GM21526 (cell line): ENCODE measurements at regions not wholly inside any gene's neighbourhood (a gene's known extent, or its start where the extent isn't known, plus 50 kb on each side); places are given as distances from the start of the nearest gene placed in this dataset.

Source experiments
- ATAC-seq: cut with Tn5 transposase; IDR thresholded peaks from one replicate; pipeline ENCODE4 v1.9.1; 2021; ENCODE audit warnings: moderate library complexity; ENCODE audit not compliant: unreplicated experiment, low FRiP score

GRCh38 chr14:54337314-54337713, 59.5 kb upstream of the CDKN3 start:
- ATAC-seq: no peak

DNA sequence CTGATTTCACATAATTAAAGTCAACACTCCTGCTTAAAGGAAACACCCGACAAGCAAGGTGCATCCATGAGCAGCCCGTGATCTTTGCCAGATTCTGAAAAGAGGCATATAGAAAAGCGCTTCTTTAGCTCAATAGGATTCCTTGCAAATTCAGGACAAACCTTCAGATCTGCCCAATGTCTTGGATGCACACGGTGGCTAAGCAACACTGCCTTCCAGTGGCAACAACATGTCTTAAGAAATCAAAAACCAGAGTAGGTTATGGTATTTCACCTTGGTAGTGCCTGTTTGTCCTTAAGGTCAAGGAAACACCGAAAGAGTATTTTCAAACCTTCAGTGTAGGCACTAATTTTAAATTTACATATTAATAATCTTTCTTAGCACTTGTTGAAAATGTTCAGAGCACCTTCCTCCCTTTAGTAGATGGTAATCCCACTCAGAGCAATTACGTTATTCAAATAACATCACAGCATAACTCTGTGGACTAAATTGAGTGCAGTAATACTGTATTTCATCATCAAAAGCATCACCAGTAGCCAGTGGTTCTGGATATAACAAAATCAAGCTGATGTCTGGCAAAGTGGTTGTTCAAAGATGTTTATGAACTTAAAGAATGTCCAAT, 58.0 kb upstream of the CDKN3 start:
- ATAC-seq: no peak

DNA sequence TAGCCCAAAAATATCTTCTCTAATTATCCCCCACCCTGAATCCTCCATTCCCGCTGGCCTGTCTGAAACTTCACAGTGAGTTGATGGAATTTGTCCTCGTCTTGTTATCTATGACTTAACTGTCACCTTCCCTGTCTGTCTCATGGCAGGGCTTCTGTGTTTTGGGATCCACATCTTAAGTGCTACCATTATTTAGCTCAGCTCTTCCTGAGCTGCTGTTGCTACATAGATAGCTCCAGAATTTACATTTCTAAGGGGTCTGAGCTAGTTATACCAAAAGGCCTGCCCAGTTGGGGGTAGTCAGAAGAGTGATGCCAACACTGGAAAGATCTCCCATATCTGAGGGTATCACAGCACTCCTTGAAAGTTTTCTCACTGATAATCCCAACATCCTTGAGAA, 57.0 kb upstream of the CDKN3 start:
- no peak for ATAC-seq

DNA sequence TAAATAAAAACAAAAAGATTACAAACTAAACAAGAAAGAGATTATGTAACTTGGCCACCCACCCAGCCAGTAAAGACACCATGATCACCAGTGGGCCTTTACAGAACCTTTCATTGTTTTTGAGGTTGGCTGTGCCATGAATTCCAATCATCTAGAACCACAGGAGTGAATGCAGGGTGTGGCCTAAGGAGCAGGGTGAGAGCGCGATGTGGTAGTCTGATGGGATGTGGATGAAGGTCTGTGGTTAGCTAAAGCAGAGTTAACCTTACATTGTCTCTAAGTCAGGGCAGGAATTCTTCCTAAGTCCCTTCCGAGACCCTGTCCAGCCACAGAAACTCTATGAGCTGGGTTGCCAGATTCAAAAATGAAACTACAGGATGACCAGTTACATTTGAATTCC, 54.0 kb upstream of the CDKN3 start:
- no peak for ATAC-seq

DNA sequence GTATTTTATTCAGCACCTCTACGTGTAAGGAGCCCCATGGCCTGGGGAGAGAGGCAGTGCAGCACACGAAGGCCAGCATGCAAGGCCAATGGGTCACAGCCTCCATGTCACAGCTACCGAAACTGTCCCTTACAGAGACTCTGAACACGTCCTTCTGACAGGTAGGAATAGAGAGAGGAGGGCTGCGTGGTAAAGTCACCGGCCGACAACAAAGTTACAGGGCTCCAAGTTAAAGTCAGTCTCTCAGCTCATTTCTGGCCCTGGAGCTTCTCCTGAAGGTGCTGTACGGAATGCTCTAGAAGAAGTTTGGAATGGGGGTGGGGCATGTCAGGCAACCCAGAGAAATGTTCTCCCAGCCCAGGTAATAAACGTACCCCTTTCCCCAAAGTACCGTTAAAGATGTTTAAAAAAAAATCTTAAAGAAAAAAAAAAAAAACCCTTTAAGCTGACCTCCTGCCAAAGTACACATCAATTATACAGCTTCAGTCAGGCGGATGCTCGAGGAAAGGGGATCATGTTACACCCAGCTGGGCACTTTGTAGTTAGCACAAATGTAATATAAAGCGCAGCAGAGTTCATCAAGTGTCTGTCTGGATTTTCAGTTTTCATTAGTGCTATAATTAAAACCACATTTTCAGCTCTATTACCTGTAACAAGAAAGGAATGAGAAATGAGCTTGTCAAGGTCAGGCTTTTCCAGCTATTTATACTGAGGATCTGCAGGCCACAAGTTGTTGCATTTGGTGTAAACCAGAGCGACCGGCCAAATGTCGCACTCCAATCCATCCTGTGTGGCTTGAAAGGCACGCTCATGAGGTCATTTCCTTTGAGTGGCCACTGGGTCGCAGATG, 53.3 kb upstream of the CDKN3 start:
- ATAC-seq: no peak

GRCh38 chr14:54344445-54344844, 52.4 kb upstream of the CDKN3 start:
- ATAC-seq: no peak

DNA sequence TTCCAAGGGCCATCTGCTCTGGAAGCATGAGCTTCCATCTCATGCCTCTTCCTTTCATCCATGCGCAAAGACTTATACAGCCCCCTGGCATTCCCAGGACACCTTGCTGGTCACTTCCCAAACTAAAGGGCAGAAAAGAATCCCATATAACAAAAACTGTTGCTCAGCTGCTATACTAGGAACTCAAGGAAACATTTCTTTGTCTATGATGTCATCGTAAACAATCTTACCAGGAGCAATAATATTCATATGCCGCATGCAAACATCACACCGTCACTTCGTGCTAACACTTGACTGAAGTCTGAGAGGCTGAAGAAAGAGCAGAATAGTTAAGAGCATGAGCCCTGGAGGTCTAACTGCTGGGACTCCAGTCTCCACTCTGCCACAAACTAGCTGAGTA, 50.5 kb upstream of the CDKN3 start:
- no peak for ATAC-seq
